Glutamatergic neuron (in vitro differentiated cells): ENCODE measurements at regions not wholly inside any gene's neighbourhood (a gene's known extent, or its start where the extent isn't known, plus 50 kb on each side); places are given as distances from the start of the nearest gene placed in this dataset.
"Not testable (repeated sequence)": the region's sequence is repeated elsewhere in the genome, so short reads cannot be mapped to it uniquely, and the experiment has no call there.

Experiments used
- DNase-seq: peaks from one replicate; pipeline ENCODE4 v3.0.0; 2022
- H3K27ac Mint-ChIP-seq: one replicate; pipeline ENCODE4 v1.8.0; 2020; ENCODE audit warnings: mild to moderate bottlenecking, mixed read lengths, inconsistent platforms; ENCODE audit not compliant: unreplicated experiment
- H3K27me3 Mint-ChIP-seq: one replicate; pipeline ENCODE4 v1.8.0; 2020; ENCODE audit warnings: mild to moderate bottlenecking, moderate library complexity, mixed read lengths, inconsistent platforms; ENCODE audit not compliant: unreplicated experiment
- H3K36me3 Mint-ChIP-seq: one replicate; pipeline ENCODE4 v1.8.0; 2020; ENCODE audit warnings: mild to moderate bottlenecking, mixed read lengths, inconsistent platforms; ENCODE audit not compliant: unreplicated experiment
- H3K4me1 Mint-ChIP-seq: one replicate; pipeline ENCODE4 v1.8.0; 2020; ENCODE audit warnings: mild to moderate bottlenecking, low read depth, mixed read lengths, inconsistent platforms; ENCODE audit not compliant: unreplicated experiment
- H3K4me3 Mint-ChIP-seq: one replicate; pipeline ENCODE4 v1.8.0; 2020; ENCODE audit warnings: mild to moderate bottlenecking, mixed read lengths, inconsistent platforms; ENCODE audit not compliant: unreplicated experiment
- H3K9me3 Mint-ChIP-seq: one replicate; pipeline ENCODE4 v1.8.0; 2020; ENCODE audit warnings: mild to moderate bottlenecking, moderate library complexity, mixed read lengths, inconsistent platforms; ENCODE audit not compliant: unreplicated experiment
- CTCF ChIP-seq: fragments of 200-600 bp; sonication (generic); IDR thresholded peaks from one replicate; pipeline ENCODE4 v1.5.0; 2021; ENCODE audit not compliant: partially characterized antibody, unreplicated experiment

- H3K9me3 Mint-ChIP-seq: no peaks in the 10 kb centered on the region
- DNase-seq: no peak
- no peak overlapping the region for H3K27ac Mint-ChIP-seq
- no peaks in the 10 kb centered on the region for H3K4me1 Mint-ChIP-seq
- H3K36me3 Mint-ChIP-seq: no peaks in the 10 kb centered on the region
- H3K4me3 Mint-ChIP-seq: no peak overlapping the region
- no peak for TF ChIP-seq CTCF
- H3K27me3 Mint-ChIP-seq: peaks cover 4% of the 10 kb centered on the region
These were observed 147.7 kb upstream of the IVNS1ABP start for GRCh38 chr1:185464777-185465176.

GRCh38 chr1:185463433-185463832 is 146.4 kb upstream of the IVNS1ABP start:
- TF ChIP-seq CTCF: no peak
- H3K27me3 Mint-ChIP-seq: peaks cover 4% of the 10 kb centered on the region
- H3K4me3 Mint-ChIP-seq: no peak overlapping the region
- H3K9me3 Mint-ChIP-seq: no peaks in the 10 kb centered on the region
- H3K36me3 Mint-ChIP-seq: no peaks in the 10 kb centered on the region
- H3K4me1 Mint-ChIP-seq: no peaks in the 10 kb centered on the region
- no peak overlapping the region for H3K27ac Mint-ChIP-seq
- no peak for DNase-seq

GRCh38 chr1:185463011-185463410 is 146.0 kb upstream of the IVNS1ABP start:
- H3K27me3 Mint-ChIP-seq: peaks cover 4% of the 10 kb centered on the region
- no peaks in the 10 kb centered on the region for H3K9me3 Mint-ChIP-seq
- no peaks in the 10 kb centered on the region for H3K36me3 Mint-ChIP-seq
- DNase-seq: no peak
- no peak overlapping the region for H3K4me3 Mint-ChIP-seq
- H3K4me1 Mint-ChIP-seq: no peaks in the 10 kb centered on the region
- no peak for TF ChIP-seq CTCF
- no peak overlapping the region for H3K27ac Mint-ChIP-seq

GRCh38 chr1:185460723-185461122 is 143.7 kb upstream of the IVNS1ABP start:
- H3K4me1 Mint-ChIP-seq, H3K9me3 Mint-ChIP-seq, H3K27ac Mint-ChIP-seq, H3K27me3 Mint-ChIP-seq, DNase-seq, H3K4me3 Mint-ChIP-seq, H3K36me3 Mint-ChIP-seq: not testable (repeated sequence)

GRCh38 chr1:185459141-185459540 is 142.1 kb upstream of the IVNS1ABP start:
- Mint-ChIP-seq H3K27me3 (peaks cover 2% of the 10 kb centered on the region), H3K9me3 (no peaks in the 10 kb centered on the region), H3K36me3 (no peaks in the 10 kb centered on the region), H3K4me3 (no peak overlapping the region), H3K4me1 (no peaks in the 10 kb centered on the region), H3K27ac (no peak overlapping the region)
- TF ChIP-seq CTCF: no peak
- DNase-seq: no peak

- no peak overlapping the region for H3K27ac Mint-ChIP-seq
- H3K36me3 Mint-ChIP-seq: no peaks in the 10 kb centered on the region
- H3K4me3 Mint-ChIP-seq: no peak overlapping the region
- no peaks in the 10 kb centered on the region for H3K9me3 Mint-ChIP-seq
- peaks cover 2% of the 10 kb centered on the region for H3K27me3 Mint-ChIP-seq
- no peak for TF ChIP-seq CTCF
- H3K4me1 Mint-ChIP-seq: no peaks in the 10 kb centered on the region
- no peak for DNase-seq
These were observed 141.6 kb upstream of the IVNS1ABP start for GRCh38 chr1:185458670-185459069.
